HG03103 (cell line): ENCODE measurements at regions not wholly inside any gene's neighbourhood (a gene's known extent, or its start where the extent isn't known, plus 50 kb on each side); places are given as distances from the start of the nearest gene placed in this dataset.
A peak's percentile ranks its signal among the peaks of the same experiment; 100 is the strongest.

Experiments
- ATAC-seq: cut with Tn5 transposase; IDR thresholded peaks from one replicate; pipeline ENCODE4 v1.9.1; 2021; ENCODE audit warnings: low read depth; ENCODE audit not compliant: unreplicated experiment

DNA sequence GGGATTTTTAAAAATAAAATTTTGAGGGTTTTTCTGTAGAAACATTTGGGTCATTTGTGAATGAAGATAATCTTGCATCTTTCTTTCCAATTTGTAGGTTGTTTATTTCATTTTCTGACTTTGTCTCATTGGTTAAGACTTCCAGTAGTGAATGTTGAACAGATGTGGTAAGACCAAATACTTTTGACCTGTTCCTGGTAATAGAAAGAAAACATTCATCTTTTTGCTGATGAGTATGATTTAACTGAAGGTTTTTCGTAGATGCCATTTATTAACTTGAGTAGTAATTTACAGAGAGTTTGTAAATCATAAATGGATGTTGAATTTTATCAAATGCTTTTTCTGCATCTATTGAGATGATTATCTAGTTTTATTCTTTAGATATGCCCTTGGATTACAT is 416.1 kb upstream of the CITED2 start:
- no peak for ATAC-seq

DNA sequence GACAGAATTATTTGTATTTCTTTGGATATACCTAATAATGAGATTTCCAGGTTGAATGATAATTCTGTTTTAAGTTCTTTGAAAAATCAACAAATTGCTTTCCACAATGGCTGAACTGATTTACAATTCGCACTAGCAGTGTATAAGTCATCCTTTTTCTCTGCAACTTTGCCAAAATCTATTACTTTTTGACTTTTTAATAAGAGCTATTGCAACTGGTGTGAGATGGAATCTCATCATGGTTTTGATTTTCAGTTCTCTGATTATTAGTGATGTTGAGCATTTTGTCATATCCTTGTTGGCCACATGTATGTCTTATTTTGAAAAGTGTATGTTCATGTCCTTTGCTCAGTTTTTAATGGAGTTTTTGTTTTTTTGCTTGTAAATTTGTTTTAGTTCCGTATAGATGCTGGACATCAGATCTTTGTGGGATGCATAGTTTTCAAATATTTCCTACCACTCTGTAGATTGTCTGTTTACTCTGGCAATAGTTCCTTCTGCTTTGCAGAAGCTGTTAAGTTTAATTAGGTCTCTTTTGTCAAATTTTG is 409.8 kb upstream of the CITED2 start:
- ATAC-seq = no peak

DNA sequence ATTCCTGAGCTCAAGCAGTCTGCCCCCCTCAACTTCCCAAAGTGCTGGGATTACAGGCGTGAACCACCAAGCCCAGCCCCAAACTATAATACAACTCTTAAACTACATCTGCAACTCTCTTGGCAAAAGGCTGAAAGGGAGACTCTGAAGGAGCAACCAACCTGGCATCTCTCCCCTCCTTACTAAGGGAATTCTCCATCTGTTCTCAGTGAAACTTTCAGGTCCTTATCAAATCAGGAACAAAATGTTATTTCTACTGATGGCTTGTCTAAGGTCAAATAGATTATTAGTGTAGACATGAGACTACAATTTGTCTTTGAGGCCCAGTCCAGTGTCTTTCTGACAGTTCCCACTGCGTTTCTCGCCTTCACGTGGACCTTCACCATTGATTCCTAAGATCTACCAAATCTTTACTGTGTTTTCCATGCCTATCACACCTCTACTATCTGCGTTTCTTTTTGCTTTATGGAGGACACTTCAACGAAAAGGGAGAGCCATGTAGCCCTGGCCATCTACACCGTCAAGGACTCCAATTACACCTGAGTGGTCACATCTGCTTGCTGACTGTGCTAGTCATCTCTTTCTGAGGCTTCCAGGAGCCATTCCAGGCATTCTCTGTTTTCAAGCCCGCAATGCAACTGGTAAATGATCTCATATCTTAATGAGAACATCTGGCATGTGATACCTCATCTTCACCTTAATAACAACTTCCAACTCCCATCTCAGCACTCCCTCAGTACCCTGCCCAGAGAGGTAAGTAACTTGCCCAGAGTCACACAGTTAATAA is 405.7 kb upstream of the CITED2 start:
- no peak for ATAC-seq

DNA sequence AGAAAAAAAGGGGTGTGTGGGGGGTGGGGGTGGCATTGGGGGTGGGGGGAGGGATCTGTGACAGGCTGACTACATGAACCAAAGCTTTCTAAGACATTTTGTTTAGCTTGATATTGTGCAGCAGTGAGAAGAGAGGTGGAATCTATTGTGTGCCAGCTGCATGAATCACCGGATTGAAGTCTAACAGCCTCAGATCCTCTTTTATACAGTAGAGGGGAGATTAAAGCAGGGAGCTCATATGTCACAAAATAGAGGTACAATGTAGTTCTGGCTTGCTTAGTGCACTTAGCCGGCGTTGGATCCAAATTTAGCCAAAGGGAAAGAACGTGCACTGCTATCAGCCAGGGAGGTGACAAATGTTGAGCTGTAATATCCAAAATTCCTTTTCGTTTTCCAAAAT is 404.2 kb upstream of the CITED2 start:
- ATAC-seq = no peak

DNA sequence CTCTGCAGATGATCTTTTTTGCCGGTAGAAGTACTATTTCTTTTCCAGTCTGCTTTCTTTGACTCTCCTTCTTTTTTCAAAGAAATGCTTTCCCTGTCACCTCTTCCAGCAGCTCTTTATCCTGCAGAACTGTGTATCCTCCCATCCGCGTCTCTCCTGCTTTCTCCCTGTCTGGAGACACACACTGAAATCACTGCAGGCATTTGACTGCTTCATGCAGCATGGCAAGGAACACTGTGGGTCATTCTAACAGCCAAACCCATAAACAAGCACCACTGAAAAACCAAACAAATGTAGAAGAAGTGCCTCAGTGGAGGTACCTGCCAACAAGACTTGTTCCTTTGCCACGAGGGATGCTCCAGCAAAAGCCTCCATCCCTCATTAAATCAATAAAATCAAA is 403.7 kb upstream of the CITED2 start:
- ATAC-seq = no peak

DNA sequence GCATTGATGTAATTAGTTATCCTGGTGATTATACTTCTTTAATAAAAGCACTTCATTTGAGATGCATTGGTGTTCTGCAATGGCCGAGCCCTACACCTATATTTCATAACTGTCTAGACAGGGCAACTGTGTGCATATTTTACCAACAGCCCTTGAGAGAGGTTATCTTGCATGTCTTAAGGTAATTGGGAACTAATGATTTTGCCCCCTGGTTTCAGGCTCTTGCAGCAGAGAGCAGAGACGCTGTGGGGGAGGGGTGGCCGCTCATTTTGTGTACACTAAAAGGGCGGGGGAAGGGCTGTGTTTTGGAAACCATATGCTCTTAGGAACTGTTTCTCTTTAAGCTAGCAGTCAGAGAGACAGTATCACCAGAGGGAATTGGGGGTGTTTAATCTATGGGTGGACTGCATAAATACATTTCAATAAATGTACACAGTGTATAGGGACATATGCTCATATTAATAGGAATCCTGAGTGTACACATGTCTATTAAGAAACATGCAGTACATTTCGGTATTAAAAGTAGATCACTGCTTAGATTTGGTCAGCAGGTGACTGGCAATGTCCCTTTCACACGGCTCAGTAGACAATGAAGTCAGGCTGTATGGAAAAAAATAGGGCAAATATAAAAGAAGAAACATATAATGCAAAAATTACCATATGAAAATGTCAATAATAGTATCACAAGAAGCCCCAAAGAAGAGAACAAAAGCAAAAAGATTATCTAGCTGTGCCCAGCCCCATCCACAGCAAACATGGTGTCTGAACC is 402.9 kb upstream of the CITED2 start:
- ATAC-seq = no peak

DNA sequence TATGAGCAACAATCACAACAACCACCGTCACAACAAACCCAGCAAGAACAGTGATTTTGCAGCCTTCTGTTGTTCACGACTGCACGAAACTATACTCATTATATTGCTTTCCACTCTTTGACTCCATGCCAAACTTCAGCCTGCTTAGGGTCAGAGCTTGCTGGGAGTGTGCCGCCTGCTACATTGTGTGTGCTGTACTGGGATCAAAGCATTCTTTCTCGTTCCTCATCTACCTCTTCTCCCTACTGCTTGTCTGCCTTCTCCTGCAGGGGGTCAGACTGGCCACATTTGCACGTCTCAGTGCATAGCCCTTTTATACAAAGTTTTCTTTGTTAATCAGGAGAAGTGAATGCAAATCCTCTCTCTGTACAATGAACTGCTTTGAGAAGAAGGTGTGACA is 401.6 kb upstream of the CITED2 start:
- ATAC-seq = no peak

DNA sequence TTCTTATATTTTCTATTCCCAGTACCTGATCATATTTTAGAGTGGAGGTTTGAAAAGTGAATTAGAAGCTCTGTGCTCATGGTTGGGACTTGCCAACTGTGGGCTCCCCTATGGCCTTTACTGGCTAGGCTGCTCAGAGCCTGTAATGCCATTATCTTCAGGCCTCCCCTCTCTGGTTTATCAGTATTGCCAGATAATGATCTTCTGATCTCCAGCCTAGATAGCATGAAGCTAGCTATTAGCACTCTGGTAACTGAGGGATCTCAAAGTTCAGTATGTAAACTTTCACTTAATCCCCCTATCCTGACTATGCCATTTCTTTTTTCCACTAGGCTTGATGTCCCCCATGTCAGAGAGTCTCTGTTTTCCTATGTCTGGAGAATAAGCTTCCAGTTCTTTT is 393.7 kb upstream of the CITED2 start:
- no peak for ATAC-seq

DNA sequence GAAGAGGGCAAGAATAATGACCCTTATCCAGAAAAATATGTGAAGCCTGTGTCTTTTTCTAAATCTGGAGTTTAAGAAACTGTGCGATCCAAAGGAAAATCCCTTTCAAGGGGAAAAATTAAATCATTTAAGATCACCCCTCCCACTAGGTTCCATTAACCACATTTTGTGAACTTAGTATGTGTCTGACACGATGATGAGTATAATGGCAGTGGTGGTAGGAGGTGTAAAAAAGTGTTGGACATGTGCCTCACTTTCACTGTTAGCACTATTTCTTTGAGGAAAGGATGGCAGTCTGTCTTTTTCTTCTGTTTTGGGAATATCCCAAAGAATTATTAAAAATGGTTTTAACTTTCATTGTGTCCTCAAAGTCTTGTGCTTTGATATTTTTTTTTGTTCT is 392.3 kb upstream of the CITED2 start:
- ATAC-seq = no peak

DNA sequence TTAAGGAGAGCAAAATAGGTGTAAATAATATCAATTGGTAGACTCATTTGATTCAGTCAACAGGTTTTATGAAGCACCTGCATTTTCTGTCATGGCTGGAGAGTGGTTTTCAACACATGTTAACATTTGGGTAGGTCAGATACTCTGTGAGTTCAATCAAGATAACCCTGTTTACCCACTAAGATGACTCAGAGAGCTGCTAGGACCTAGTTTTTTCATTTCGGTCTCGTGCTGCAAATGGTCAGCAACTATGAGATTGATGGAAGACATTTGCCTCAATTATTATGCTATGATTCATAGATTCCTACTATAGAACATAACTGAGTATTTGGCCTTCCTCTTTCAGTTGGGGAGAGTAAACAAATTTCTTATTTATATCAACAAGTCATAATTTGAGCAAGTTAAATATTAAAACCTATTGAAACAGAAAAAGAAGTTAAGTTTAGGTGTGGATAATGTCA is 391.4 kb upstream of the CITED2 start:
- ATAC-seq = no peak

DNA sequence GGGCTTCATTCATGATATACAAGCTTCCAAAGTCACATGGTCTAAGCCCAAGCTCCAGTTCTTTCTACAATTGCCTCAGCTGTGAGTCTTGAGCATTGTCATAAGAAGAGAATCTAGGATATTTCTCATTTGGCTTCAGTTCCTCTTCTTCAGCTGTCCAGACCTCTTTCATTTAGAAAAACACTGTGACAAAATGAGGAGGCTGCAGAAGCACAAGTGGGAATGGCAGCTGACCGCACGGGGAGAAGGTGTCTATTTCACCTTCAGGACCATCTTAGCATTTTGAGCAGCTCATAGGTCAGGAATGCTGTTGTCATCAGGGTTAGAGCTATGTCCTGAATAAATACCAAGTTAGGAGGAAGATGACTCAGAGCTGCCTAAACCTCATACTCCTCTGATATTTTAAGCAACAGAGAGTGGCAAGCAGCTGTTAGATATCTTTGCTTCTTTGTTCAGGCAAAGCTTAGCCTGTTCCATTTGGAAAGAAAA is 390.1 kb upstream of the CITED2 start:
- ATAC-seq = peak; percentile 72

DNA sequence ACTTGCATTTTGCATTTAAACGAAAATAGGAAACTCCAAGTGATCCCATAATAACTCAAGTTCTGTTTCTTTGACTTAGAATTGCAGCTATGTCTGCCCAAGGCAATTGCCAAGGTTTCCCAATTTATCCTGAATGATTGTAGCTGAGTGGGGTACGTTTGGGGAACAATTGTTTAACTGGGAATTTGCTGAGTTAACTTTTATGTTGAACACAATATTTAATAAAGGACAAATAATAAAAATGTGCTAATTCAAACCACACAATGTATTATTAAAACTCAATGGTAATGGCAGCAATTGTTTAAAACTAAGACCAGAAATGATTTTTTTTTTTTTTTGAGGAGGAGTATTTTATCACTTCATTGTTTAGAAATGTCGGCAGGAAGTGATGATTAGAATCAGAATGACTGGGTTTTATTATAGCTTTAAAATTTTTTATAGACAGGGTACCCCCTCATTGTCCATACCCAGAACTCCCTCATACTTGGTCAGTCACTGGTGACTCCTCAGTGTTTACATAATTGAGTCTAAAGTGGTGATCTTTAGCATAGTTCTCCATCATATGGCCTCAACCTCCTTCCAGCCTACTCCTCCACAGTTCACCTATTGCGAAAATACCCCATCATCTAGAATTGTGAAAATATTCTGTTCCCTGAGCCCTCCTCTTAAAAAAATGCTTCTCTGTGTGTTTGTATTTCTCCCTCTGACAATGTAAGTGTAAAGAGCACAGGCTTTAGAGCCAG is 389.2 kb upstream of the CITED2 start:
- ATAC-seq = no peak

DNA sequence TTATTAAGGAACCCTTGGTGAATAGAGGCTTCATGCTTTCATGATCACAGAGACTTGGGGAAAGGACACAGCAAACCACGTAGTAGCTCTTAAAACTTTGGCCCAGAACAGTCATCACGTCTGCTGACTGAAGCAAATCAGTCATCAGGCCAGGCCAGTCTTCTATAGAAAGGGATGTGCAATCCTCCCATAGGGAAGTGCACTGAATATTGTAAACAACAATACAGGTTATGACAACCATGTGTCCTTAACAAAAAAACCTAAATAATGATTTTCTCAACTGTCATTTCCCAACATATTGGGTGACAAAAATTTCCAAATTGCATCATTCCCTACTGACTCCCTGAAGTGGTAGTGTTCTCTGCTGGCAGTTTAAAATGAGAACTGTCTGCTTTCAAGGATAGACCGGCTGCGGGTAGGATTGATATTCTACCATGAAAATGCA is 388.2 kb upstream of the CITED2 start:
- ATAC-seq = peak; percentile 34

DNA sequence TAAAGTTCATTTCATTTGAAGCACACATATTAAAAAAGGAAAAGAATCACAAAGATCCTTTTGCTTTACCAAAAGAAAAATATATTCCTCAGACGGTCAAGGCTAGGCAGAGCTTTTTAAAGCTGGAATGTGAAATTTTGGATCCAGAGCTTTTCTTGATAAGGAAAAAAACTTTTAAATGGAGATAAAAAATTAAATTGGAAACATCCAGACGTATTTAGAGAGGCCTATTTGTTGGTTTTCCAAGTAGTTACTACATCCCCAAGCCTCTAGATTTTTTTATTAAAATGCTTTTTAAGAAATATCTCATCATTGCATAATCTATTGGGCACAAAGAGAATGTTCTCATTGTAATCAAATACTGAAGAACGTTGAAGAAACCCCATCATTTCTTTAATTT is 385.7 kb upstream of the CITED2 start:
- no peak for ATAC-seq

DNA sequence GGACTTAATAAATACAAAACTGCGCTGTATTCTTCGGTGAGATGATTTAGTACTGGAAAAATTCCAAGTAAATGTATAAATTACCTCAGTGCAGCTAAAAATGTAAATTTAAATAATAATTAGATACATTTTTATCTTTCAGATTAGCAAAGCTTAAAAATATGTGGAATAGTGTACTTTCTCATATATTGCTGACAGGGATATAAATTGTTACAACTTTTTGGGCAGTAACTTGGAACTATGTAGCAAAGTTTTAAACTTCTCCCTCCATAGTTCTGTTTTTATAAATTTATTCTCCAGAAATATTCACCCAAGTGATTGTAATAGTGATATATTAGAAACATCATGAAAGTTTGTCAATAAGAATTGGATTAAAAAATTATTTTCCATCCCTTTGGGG is 384.6 kb upstream of the CITED2 start:
- ATAC-seq = no peak

DNA sequence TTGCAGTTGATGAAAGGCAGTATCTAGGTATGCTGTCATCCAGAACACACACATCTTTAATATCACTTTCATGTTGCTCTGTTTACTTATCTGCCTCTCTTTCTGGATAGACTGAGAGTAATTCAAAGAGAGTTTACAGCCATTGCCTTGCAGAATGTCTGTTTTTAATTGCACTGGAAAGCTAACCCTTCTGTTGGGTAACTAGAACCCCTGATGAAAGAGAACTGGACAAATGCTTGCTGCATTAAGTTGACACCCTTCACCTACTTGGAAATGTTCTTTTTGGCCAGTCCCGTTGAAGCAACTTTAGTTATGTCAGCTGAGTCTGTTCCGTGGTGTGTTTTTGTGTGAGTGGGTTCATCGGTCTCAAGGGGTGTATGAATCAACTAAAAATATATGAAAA is 383.8 kb upstream of the CITED2 start:
- no peak for ATAC-seq

DNA sequence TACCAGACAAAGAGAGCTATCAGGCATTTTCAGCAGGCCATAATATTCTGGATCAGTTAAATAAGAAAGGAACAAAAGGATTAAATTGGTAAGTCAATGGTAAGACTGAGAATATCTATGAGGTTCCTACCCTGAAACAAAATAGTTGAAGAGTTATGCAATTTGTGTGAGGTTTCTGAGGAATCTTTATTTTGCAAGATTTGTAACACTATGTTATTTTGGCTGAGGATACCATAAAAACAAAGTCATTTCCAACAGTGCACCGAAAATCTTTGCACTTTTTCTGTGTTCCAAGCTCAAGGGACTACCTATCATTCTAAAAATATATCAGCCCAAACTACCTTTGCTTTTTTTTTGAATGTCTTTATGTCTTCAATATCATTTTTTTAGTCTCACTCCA is 383.3 kb upstream of the CITED2 start:
- ATAC-seq = no peak

DNA sequence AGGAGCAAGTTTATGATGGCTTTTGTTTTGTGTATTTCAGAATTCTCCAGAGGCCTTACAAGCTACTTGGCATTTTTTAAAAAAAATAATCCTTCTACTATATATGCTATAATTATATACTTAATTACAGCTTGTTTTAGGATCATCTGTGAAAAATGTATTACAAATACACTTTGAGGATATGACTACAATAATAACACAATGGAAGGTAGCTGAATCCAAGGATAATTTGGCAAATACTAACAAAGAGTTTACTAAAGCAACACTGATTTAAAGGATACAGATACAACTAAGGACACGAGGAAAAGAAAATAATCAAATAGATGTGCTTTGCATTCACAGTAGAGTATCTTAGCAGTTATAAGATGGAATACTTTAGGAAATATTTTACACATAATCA is 381.9 kb upstream of the CITED2 start:
- ATAC-seq = no peak

DNA sequence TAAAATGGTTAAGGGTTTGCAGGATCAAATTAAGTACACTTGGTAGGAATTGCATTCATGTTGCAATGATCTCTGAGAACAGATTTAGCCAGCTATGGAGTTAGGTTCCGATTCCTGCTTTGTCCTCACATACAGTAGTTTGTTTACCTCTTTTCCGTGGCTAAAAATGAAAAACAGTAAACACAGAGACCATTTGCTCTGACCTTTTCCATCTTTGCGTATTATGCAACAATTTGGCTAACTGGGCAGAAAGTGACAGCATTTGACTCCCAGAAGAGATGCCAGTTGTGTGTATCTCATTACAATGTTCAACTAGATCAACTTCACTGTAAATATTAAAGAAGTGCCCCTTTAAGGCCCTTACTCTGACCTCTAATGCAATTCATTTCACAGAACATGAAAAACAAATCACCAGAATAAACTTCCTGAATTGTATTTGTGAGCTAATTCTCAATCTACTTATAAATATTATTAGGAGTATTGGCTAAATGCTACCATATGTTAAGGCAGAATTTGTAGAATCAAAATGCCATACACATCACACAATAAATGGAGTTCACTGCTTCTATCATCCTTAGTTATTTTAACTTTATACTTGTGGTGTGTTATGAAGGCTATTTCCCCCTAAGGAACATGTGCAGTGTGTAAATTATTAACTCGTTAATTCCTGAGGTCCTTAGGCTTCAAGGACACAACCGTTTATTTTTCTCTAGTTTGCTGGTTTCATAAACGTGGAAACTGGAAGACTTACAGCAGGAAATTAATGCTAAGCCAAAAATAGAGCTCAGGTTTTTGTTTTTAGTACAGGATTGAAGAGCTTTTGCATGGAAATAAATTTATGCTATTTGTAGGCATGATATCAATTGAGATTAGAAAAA is 380.7 kb upstream of the CITED2 start:
- ATAC-seq = no peak
